ENCODE measurements at regions not wholly inside any gene's neighbourhood (a gene's known extent, or its start where the extent isn't known, plus 50 kb on each side); places are given as distances from the start of the nearest gene placed in this dataset.

DNA sequence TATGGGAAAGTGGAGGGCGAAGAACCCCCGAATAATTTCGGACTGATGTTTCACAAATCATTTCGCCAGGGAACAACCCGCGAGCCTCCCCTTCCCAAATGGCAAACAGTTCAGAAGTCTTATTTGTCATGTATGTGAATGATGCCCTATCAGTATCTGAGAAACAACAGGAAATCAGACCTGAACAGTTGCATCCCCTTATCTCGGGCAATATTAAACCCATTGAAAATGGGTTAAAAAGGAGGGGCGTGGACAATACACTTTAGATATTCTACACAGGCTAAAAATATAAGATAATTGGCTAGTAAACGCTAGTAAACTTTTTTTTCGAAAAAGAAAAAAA is 1003.3 kb upstream of the NR2F2 start:
- intact Hi-C loops (cut with micrococcal nuclease; ENCODE audit: unreplicated experiment) (no loop called here), in situ Hi-C loops (cut with HindIII; ENCODE audit: extremely low pct_ligation_motif_present, low pct_unique_long_range_greater_than_20kb) (no loop called here)

More for the DNA sequence above, 1003.3 kb upstream of the NR2F2 start:
- H3K9me3 ChIP-seq (ENCODE audit: low read length) = no peaks in the 10 kb centered on the region; the same call in none of the 2 replicates
- ChIA-PET POLR2A (no interaction called here), CTCF (ENCODE audit: low intra/inter-chr PET ratio, low total read pairs) (no interaction called here)
- FAIRE-seq (no peak), DNase-seq (ENCODE audit: low spot score) (no peak), ATAC-seq (no peak)
- no peak overlapping the region for H3K9ac ChIP-seq (ENCODE audit: insufficient read depth, low read depth, low read length)
- WGBS (ENCODE audit: low lambda C conversion rate) = 37% methylated on average over 10 of the region's 10 CpGs
- no peaks in the 10 kb centered on the region for H3K27me3 ChIP-seq (ENCODE audit: control insufficient read depth in 1 of 2, insufficient read depth in 2 of 2, low read length in 2 of 2)
- H3K4me2 ChIP-seq (ENCODE audit: low read depth, low read length) = no peak overlapping the region
- H3K27ac ChIP-seq (ENCODE audit: extremely low read length, insufficient read depth, low read length) = no peak overlapping the region
- no peak overlapping the region for H3K4me3 ChIP-seq (replicated peaks in 1 of 3; ENCODE audit: insufficient read depth in 1 of 3, low read depth in 2 of 3, low read length in 3 of 3)
- H4K20me1 ChIP-seq (ENCODE audit: insufficient read depth, low read length) = no peaks in the 10 kb centered on the region
- no peak overlapping the region for H2AFZ ChIP-seq (ENCODE audit: low read length)
- H3K36me3 ChIP-seq (replicated peaks in 1 of 2; ENCODE audit: control insufficient read depth in 1 of 2, insufficient read depth in 2 of 2, low read length in 2 of 2) = no peaks in the 10 kb centered on the region
- H3K4me1 ChIP-seq (ENCODE audit: insufficient read depth, low read length) = no peaks in the 10 kb centered on the region
- no peaks in the 10 kb centered on the region for H3K79me2 ChIP-seq (ENCODE audit: insufficient read depth, low read length)
- BruUV-seq (replicated peaks) = no TSS peak
- TF ChIP-seq ZNF777 (CRISPR knock-in tag; IDR thresholded peaks at IDR 0.05) (no peak), ZNF577 (CRISPR knock-in tag; IDR thresholded peaks at IDR 0.05; ENCODE audit: borderline replicate concordance, low read depth) (no peak), PCBP2 (optimal IDR thresholded peaks at IDR 0.05; ENCODE audit: low read depth, low read length, poor library complexity, severe bottlenecking) (no peak), ETV6 (CRISPR knock-in tag; conservative IDR thresholded peaks at IDR 0.05) (no peak), MLLT10 (CRISPR knock-in tag; IDR thresholded peaks at IDR 0.05) (no peak), ZNF615 (CRISPR knock-in tag; IDR thresholded peaks at IDR 0.05; ENCODE audit: borderline replicate concordance) (no peak)
- TF ChIP-seq, protein P1, sequence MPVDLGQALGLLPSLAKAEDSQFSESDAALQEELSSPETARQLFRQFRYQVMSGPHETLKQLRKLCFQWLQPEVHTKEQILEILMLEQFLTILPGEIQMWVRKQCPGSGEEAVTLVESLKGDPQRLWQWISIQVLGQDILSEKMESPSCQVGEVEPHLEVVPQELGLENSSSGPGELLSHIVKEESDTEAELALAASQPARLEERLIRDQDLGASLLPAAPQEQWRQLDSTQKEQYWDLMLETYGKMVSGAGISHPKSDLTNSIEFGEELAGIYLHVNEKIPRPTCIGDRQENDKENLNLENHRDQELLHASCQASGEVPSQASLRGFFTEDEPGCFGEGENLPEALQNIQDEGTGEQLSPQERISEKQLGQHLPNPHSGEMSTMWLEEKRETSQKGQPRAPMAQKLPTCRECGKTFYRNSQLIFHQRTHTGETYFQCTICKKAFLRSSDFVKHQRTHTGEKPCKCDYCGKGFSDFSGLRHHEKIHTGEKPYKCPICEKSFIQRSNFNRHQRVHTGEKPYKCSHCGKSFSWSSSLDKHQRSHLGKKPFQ (CRISPR knock-in tag; IDR thresholded peaks at IDR 0.05; ENCODE audit: insufficient replicate concordance) = no peak
- TF ChIP-seq, protein P2, sequence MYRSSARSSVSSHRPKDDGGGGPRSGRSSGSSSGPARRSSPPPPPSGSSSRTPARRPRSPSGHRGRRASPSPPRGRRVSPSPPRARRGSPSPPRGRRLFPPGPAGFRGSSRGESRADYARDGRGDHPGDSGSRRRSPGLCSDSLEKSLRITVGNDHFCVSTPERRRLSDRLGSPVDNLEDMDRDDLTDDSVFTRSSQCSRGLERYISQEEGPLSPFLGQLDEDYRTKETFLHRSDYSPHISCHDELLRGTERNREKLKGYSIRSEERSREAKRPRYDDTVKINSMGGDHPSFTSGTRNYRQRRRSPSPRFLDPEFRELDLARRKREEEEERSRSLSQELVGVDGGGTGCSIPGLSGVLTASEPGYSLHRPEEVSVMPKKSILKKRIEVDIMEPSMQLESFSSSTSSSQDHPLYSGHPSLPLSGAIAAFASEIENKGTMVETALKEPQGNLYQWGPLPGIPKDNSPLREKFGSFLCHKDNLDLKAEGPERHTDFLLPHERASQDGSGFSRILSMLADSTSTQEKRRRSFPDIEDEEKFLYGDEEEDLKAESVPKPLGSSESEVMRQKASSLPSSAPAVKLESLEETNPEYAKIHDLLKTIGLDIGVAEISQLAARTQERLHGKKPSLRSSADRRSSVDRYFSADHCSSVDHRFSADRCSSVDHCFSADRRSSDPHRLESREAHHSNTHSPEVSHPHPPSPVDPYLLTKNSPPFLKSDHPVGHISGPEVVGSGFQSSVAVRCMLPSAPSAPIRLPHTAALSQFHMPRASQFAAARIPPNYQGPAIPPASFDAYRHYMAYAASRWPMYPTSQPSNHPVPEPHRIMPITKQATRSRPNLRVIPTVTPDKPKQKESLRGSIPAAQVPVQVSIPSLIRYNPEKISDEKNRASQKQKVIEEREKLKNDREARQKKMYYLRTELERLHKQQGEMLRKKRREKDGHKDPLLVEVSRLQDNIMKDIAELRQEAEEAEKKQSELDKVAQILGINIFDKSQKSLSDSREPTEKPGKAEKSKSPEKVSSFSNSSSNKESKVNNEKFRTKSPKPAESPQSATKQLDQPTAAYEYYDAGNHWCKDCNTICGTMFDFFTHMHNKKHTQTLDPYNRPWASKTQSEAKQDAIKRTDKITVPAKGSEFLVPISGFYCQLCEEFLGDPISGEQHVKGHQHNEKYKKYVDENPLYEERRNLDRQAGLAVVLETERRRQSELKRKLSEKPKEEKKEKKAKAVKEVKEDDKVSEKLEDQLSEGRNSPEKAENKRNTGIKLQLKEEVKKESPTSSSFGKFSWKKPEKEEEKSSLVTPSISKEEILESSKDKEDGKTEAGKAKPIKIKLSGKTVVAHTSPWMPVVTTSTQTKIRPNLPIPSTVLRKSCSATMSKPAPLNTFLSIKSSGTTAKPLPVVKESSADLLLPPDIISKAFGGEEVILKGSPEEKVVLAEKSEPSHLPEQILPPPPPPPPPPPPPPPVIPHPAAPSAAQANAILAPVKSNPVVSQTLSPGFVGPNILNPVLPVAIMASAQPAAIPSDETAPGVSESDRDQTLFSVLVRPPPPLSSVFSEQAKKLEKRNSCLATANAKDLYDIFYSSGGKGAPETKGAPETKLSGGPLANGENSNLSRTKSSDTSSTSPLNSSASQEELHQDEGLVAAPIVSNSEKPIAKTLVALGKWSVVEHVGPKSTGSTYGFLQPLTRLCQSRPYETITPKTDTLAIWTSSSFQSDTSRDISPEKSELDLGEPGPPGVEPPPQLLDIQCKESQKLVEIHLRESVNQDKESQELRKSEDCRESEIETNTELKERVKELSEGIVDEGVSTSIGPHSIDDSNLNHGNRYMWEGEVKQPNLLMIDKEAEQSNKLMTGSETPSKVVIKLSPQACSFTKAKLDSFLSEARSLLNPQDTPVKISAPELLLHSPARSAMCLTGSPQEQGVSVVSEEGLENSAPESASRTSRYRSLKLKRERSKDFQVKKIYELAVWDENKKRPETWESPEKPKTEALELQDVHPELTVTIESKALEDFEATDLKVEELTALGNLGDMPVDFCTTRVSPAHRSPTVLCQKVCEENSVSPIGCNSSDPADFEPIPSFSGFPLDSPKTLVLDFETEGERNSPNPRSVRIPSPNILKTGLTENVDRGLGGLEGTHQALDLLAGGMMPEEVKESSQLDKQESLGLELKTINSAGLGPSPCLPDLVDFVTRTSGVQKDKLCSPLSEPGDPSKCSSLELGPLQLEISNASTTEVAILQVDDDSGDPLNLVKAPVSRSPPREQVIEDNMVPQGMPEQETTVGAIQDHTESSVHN (CRISPR knock-in tag; IDR thresholded peaks at IDR 0.05) = no peak
- TF ChIP-seq, protein P3, sequence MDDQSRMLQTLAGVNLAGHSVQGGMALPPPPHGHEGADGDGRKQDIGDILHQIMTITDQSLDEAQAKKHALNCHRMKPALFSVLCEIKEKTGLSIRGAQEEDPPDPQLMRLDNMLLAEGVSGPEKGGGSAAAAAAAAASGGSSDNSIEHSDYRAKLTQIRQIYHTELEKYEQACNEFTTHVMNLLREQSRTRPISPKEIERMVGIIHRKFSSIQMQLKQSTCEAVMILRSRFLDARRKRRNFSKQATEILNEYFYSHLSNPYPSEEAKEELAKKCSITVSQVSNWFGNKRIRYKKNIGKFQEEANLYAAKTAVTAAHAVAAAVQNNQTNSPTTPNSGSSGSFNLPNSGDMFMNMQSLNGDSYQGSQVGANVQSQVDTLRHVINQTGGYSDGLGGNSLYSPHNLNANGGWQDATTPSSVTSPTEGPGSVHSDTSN (CRISPR knock-in tag; IDR thresholded peaks at IDR 0.05; ENCODE audit: borderline replicate concordance) = no peak
- TF ChIP-seq, protein P4, sequence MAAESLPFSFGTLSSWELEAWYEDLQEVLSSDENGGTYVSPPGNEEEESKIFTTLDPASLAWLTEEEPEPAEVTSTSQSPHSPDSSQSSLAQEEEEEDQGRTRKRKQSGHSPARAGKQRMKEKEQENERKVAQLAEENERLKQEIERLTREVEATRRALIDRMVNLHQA (CRISPR knock-in tag; IDR thresholded peaks at IDR 0.05) = no peak
